GM12878 (cell line): ENCODE measurements at regions not wholly inside any gene's neighbourhood (a gene's known extent, or its start where the extent isn't known, plus 50 kb on each side); places are given as distances from the start of the nearest gene placed in this dataset.

Experiments used
- ATAC-seq: fragments of 200-7000 bp; cut with Tn5 transposase; 3 replicates; pipeline ENCODE4 v1.9.1; 2020; ENCODE audit warnings: mild to moderate bottlenecking, moderate library complexity
- BruUV-seq: library from RNA; stranded (reverse); fragments of 400-500 nt; replicated peaks from 2 replicates; lab custom pipeline; 2021; lab: Mats Ljungman, UMichigan
- CTCF ChIA-PET: fragments of 300-600 bp; sonication (Branson Sonifier 250); formaldehyde crosslinking; extraction: SDS; loops from one replicate; lab custom pipeline; 2021; ENCODE audit warnings: inconsistent platforms; lab: Yijun Ruan, JAX
- POLR2A ChIA-PET: fragments of 350-600 bp; formaldehyde crosslinking; extraction: SDS; loops from one replicate; lab custom pipeline; 2021; ENCODE audit warnings: inconsistent platforms; lab: Charles Lee
- RAD21 ChIA-PET: fragments of 300-600 bp; sonication (Branson Sonifier 250); formaldehyde crosslinking; loops from one replicate; lab custom pipeline; 2023; ENCODE audit warnings: antibody characterized with exemption; ENCODE audit not compliant: unreplicated experiment; lab: Charles Lee
- SMC1A ChIA-PET: fragments of 300-600 bp; sonication (Branson Sonifier 250); formaldehyde crosslinking; loops from one replicate; lab custom pipeline; 2023; ENCODE audit not compliant: unreplicated experiment, uncharacterized antibody; lab: Charles Lee
- DNase-seq: peaks from one replicate; pipeline ENCODE4 v3.0.0-alpha.2; 2011; ENCODE audit warnings: low read depth, low spot score
- FAIRE-seq: peaks from 3 replicates; lab custom pipeline; 2011; peaks lifted over from hg19 to GRCh38; lab: Jason Lieb, UNC
- H2AFZ ChIP-seq: 2 replicates; pipeline ENCODE4 v1.6.0; 2011; ENCODE audit warnings: low read depth, low read length, control low read depth; ENCODE audit not compliant: control insufficient read depth
- H3K27ac ChIP-seq: 2 replicates; pipeline ENCODE4 v1.5.1; 2011; ENCODE audit warnings: control low read depth; ENCODE audit not compliant: control insufficient read depth, insufficient read depth
- H3K27me3 ChIP-seq, 2 experiments: replicated peaks in 1 of 2; 2 replicates each; pipeline versions ENCODE4 v1.6.0 to v1.6.1; 2011; ENCODE audit warnings: low read length in 1 of 2; ENCODE audit not compliant: control insufficient read depth in 2 of 2, insufficient read depth in 2 of 2
- H3K36me3 ChIP-seq, 2 experiments: 2 replicates each; pipeline ENCODE4 v1.5.1; 2011; ENCODE audit warnings: low read length in 1 of 2; ENCODE audit not compliant: control insufficient read depth in 2 of 2, insufficient read depth in 2 of 2
- H3K4me1 ChIP-seq: 2 replicates; pipeline ENCODE4 v1.6.1; 2011; ENCODE audit warnings: mild to moderate bottlenecking, low read length, moderate library complexity, mixed read lengths; ENCODE audit not compliant: control insufficient read depth, insufficient read depth
- H3K4me2 ChIP-seq: 2 replicates; pipeline ENCODE4 v1.6.0; 2011; ENCODE audit warnings: control low read depth; ENCODE audit not compliant: control insufficient read depth, insufficient read depth
- H3K4me3 ChIP-seq: fragments of 200-600 bp; sonication (generic); 2 replicates; pipeline ENCODE4 v1.5.1; 2016
- H3K79me2 ChIP-seq: 2 replicates; pipeline ENCODE4 v1.6.0; 2011; ENCODE audit warnings: low read length; ENCODE audit not compliant: control insufficient read depth, insufficient read depth
- H3K9ac ChIP-seq: 2 replicates; pipeline ENCODE4 v1.8.0; 2011; ENCODE audit warnings: low read length, control low read depth, mixed read lengths; ENCODE audit not compliant: control insufficient read depth, insufficient read depth
- H3K9me3 ChIP-seq: replicated peaks from 3 replicates; pipeline ENCODE4 v1.5.1; 2011; ENCODE audit warnings: mild to moderate bottlenecking, low read length; ENCODE audit not compliant: control insufficient read depth, insufficient read depth
- H4K20me1 ChIP-seq: 2 replicates; pipeline ENCODE4 v1.6.0; 2011; ENCODE audit not compliant: control insufficient read depth, insufficient read depth
- ATF3 ChIP-seq: IDR thresholded peaks from 2 replicates; pipeline ENCODE4 v1.6.1; 2011; ENCODE audit warnings: low read depth, mild to moderate bottlenecking, low read length, moderate library complexity, borderline replicate concordance; ENCODE audit errors: extremely low read depth
- BCL3 ChIP-seq: IDR thresholded peaks from 2 replicates; pipeline ENCODE4 v1.6.1; 2011; ENCODE audit warnings: borderline replicate concordance, low read depth, mild to moderate bottlenecking, moderate library complexity, low read length; ENCODE audit not compliant: insufficient read depth, poor library complexity, severe bottlenecking
- CEBPB ChIP-seq, 2 experiments: fragments of 150-350 bp in 1 of 2; IDR thresholded peaks; 2 replicates each; pipeline ENCODE4 v1.6.1; 2012 to 2014; ENCODE audit warnings: low read depth in 2 of 2, low read length in 2 of 2, borderline replicate concordance in 1 of 2, inconsistent platforms in 1 of 2
- CTCF ChIP-seq, 3 experiments: IDR thresholded peaks in 2 of 3; conservative IDR thresholded peaks in 1 of 3; 2 replicates each; pipeline ENCODE4 v1.5.1; 2011; ENCODE audit warnings: low read depth in 3 of 3, low read length in 3 of 3, mild to moderate bottlenecking in 3 of 3, control low read depth in 2 of 3, moderate library complexity in 2 of 3, inconsistent platforms in 1 of 3, mixed read lengths in 1 of 3; ENCODE audit not compliant: control insufficient read depth in 2 of 3, insufficient read depth in 1 of 3; ENCODE audit errors: extremely low read depth in 1 of 3
- KDM1A ChIP-seq: fragments of 200-600 bp; sonication (generic); IDR thresholded peaks from 2 replicates; pipeline ENCODE4 v1.6.1; 2016; ENCODE audit warnings: borderline replicate concordance
- KLF5 ChIP-seq: fragments of 450-650 bp; IDR thresholded peaks from 2 replicates; pipeline ENCODE4 v1.6.1; 2014; ENCODE audit warnings: mild to moderate bottlenecking; ENCODE audit not compliant: partially characterized antibody
- MYC ChIP-seq: IDR thresholded peaks from 2 replicates; pipeline ENCODE4 v1.6.1; 2011; ENCODE audit warnings: mild to moderate bottlenecking, low read length, moderate library complexity, inconsistent platforms; ENCODE audit not compliant: insufficient read depth, insufficient replicate concordance, insufficient read length, severe bottlenecking
- PAX5 ChIP-seq: IDR thresholded peaks from 2 replicates; pipeline ENCODE4 v1.6.1; 2011; ENCODE audit warnings: low read depth, low read length, borderline replicate concordance
- SKIL ChIP-seq: fragments of 450-650 bp; IDR thresholded peaks from 2 replicates; pipeline ENCODE4 v1.6.1; 2017; ENCODE audit warnings: mild to moderate bottlenecking, low read depth, inconsistent platforms; ENCODE audit not compliant: poor library complexity, severe bottlenecking
- SUZ12 ChIP-seq: fragments of 200-600 bp; sonication (generic); IDR thresholded peaks from one replicate; pipeline ENCODE4 v1.6.1; 2018; ENCODE audit warnings: antibody characterized with exemption, mild to moderate bottlenecking; ENCODE audit not compliant: unreplicated experiment
- YY1 ChIP-seq: IDR thresholded peaks from 2 replicates; pipeline ENCODE4 v1.6.1; 2011; ENCODE audit warnings: low read depth, mild to moderate bottlenecking, low read length
- ZBED1 ChIP-seq: IDR thresholded peaks from 2 replicates; pipeline ENCODE4 v1.6.1; 2016; ENCODE audit warnings: borderline replicate concordance
- WGBS: methylation state at CpG from one replicate; pipeline ENCODE4 v1.1.6; 2016; ENCODE audit warnings: low lambda C conversion rate; ENCODE audit not compliant: insufficient replicate concordance, insufficient coverage; ENCODE audit errors: missing lambda C conversion rate; 5-methylcytosine and 5-hydroxymethylcytosine counted together
- in situ Hi-C: fragments of 300-500 bp; cut with MboI; formaldehyde crosslinking; loops from 9 replicates; pipeline ENCODE4 v1.14.3; 2018; ENCODE audit warnings: mixed read lengths
- intact Hi-C: fragments of 100-400 bp; cut with micrococcal nuclease; formaldehyde crosslinking; loops from one replicate; pipeline ENCODE4 v1.14.2; 2022; ENCODE audit not compliant: unreplicated experiment

- WGBS: 19% methylated on average over 4 of the region's 4 CpGs
- no peak overlapping the region for H3K4me2 ChIP-seq
- H3K4me3 ChIP-seq: no peak overlapping the region
- in situ Hi-C loops (loop anchor here (5.0 kb wide), 1 partner anchor 49 kb away; no protein-coding TSS in a partner anchor), intact Hi-C loops (no loop called here)
- ChIA-PET POLR2A (no interaction called here), SMC1A (no interaction called here), CTCF (no interaction called here), RAD21 (no interaction called here)
- H2AFZ ChIP-seq: no peak overlapping the region
- H3K9me3 ChIP-seq: no peaks in the 10 kb centered on the region; the same call in 1 of the 3 replicates
- H3K79me2 ChIP-seq: no peaks in the 10 kb centered on the region
- no peak for FAIRE-seq
- BruUV-seq: no TSS peak
- no peaks in the 10 kb centered on the region for H3K27me3 ChIP-seq
- H3K9ac ChIP-seq: no peak overlapping the region
- H4K20me1 ChIP-seq: no peaks in the 10 kb centered on the region
- H3K4me1 ChIP-seq: peaks cover 11% of the 10 kb centered on the region
- H3K27ac ChIP-seq: no peak overlapping the region
- no peaks in the 10 kb centered on the region for H3K36me3 ChIP-seq
- no peak for ATAC-seq
- no peak for DNase-seq
- TF ChIP-seq KLF5: no peak
- no peak for TF ChIP-seq BCL3
- TF ChIP-seq PAX5: no peak
- no peak for TF ChIP-seq ATF3
- no peak for TF ChIP-seq CEBPB (IDR thresholded peaks at IDR 0.05; ENCODE audit: borderline replicate concordance in 1 of 2, low read depth in 2 of 2, low read length in 2 of 2)
- TF ChIP-seq ZBED1: no peak
- TF ChIP-seq CTCF (IDR thresholded peaks at IDR 0.05 in 2 of 3, conservative IDR thresholded peaks at IDR 0.05 in 1 of 3; ENCODE audit: control insufficient read depth in 2 of 3, extremely low read depth in 1 of 3, insufficient read depth in 1 of 3, low read depth in 3 of 3, low read length in 3 of 3): no peak
- TF ChIP-seq SUZ12: no peak
- no peak for TF ChIP-seq SKIL
- TF ChIP-seq YY1: no peak
- no peak for TF ChIP-seq KDM1A
- TF ChIP-seq MYC: no peak
Measured at GRCh38 chr9:79006546-79006945, 565.2 kb upstream of the TLE4 start.
